ENCODE measurements at regions not wholly inside any gene's neighbourhood (a gene's known extent, or its start where the extent isn't known, plus 50 kb on each side); places are given as distances from the start of the nearest gene placed in this dataset.

- TF ChIP-seq JUND (IDR thresholded peaks at IDR 0.05; ENCODE audit: low read length) = no peak
- TF ChIP-seq EZH2 (IDR thresholded peaks at IDR 0.05; ENCODE audit: low read depth, low read length, severe bottlenecking) = no peak
- no peak for TF ChIP-seq CTCF (IDR thresholded peaks at IDR 0.05; ENCODE audit: control extremely low read depth in 1 of 3, insufficient read depth in 1 of 3, low read depth in 1 of 3, low read length in 3 of 3)
- no peak for TF ChIP-seq SUZ12 (IDR thresholded peaks at IDR 0.05; ENCODE audit: low read length)
- TF ChIP-seq TAF7 (optimal IDR thresholded peaks at IDR 0.05; ENCODE audit: borderline replicate concordance, low read depth, low read length) = no peak
- TF ChIP-seq RXRA (IDR thresholded peaks at IDR 0.05; ENCODE audit: insufficient read depth, low read depth, low read length) = no peak
- TF ChIP-seq BCL11A (IDR thresholded peaks at IDR 0.05; ENCODE audit: low read depth in 2 of 2, low read length in 2 of 2) = no peak
- no peak for TF ChIP-seq E2F6 (IDR thresholded peaks at IDR 0.05)
- TF ChIP-seq ASH2L (IDR thresholded peaks at IDR 0.05; ENCODE audit: low read length) = no peak
- TF ChIP-seq SP2 (IDR thresholded peaks at IDR 0.05; ENCODE audit: low read length) = no peak
These were observed 257.9 kb upstream of the KCNH8 start for GRCh38 chr3:18890449-18890848.

Measured in H1 (cell line).